Thoracic aorta (tissue), 2 donors: ENCODE measurements at regions not wholly inside any gene's neighbourhood (a gene's known extent, or its start where the extent isn't known, plus 50 kb on each side); places are given as distances from the start of the nearest gene placed in this dataset.

ENCODE experiments used
- ATAC-seq: fragments of 150-250 bp; one replicate; pipeline ENCODE4 v1.8.0; 2017; ENCODE audit warnings: low read depth; ENCODE audit not compliant: insufficient number of reproducible peaks, low FRiP score
- DNase-seq: peaks from one replicate; pipeline ENCODE4 v3.0.0-alpha.2; 2020; ENCODE audit warnings: low spot score
- H3K27ac ChIP-seq, 2 donors: fragments of 200-600 bp; sonication (generic); 1 replicate in 1 of 2; 2 replicates in 1 of 2; pipeline ENCODE4 v1.5.1; 2016; ENCODE audit warnings: mild to moderate bottlenecking in 2 of 2, moderate library complexity in 2 of 2
- H3K27me3 ChIP-seq: fragments of 200-600 bp; sonication (generic); replicated peaks from 2 replicates; pipeline ENCODE4 v1.6.0; 2016; ENCODE audit warnings: mild to moderate bottlenecking; ENCODE audit not compliant: insufficient read depth
- H3K36me3 ChIP-seq: fragments of 200-600 bp; sonication (generic); one replicate; pipeline ENCODE4 v1.5.1; 2016
- H3K4me1 ChIP-seq, 2 donors: fragments of 200-600 bp; sonication (generic); 1 replicate in 1 of 2; 2 replicates in 1 of 2; pipeline versions ENCODE4 v1.5.1 to v1.6.0; 2016; ENCODE audit warnings: low read depth in 2 of 2, mild to moderate bottlenecking in 1 of 2; ENCODE audit not compliant: control insufficient read depth in 1 of 2
- H3K4me3 ChIP-seq: fragments of 200-600 bp; sonication (generic); 2 replicates; pipeline ENCODE4 v1.5.1; 2016; ENCODE audit warnings: mild to moderate bottlenecking
- H3K9me3 ChIP-seq: fragments of 200-600 bp; sonication (generic); 2 replicates; pipeline ENCODE4 v1.5.1; 2016
- CTCF ChIP-seq: fragments of 200-600 bp; sonication (generic); IDR thresholded peaks from one replicate; pipeline ENCODE4 v1.5.1; 2019; ENCODE audit warnings: antibody characterized with exemption

DNA sequence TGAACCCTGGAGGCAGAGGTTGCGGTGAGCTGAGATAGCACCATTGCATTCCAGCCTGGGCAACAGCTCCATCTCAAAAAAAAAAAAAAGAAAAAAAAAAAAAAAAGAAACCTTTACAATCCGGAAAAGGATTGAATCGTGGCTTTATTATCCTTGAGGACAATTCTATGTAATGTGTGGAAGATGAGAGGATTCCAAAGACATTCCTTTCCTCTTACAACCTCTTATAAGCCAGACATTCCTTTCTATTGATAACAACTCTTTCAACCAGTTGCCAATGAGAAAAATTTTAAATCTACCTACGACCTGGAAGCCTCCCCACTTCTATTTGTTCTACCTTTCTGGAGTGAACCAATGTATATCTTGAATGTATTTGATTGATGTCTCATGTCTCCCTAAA lies 91.2 kb upstream of the EEF1E1 start:
- no peak for TF ChIP-seq CTCF
- H3K9me3 ChIP-seq = no peaks in the 10 kb centered on the region
- ATAC-seq (no peak), DNase-seq (no peak)
- H3K27me3 ChIP-seq = no peaks in the 10 kb centered on the region
- no peaks in the 10 kb centered on the region for H3K36me3 ChIP-seq
- H3K4me1 ChIP-seq = peaks cover 6 to 19% of the 10 kb centered on the region in 2 donors
- peak overlapping the region in 1 of 2 donors; percentile 58 for H3K27ac ChIP-seq
- no peak overlapping the region for H3K4me3 ChIP-seq

DNA sequence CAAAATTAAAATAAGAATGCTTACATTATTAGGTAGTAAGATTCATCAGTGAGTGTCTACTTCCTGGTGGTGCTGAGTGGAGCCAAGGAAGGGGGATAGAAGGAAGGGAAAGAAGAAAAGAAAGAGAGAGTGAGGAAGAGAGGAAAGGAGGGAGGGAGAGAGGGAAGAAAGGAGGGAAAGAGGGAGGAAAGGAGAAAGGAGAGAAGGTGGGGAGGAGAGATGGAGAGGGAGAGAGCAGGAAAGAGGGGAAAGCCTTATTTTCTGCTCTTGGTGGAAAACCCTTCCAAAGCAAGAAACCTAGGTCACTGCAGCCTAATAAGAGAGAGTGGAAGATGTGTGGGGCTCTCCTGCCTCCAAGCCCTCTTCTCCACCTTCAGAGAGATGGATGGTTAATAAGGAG lies 90.2 kb upstream of the EEF1E1 start:
- no peak for ATAC-seq
- no peak for TF ChIP-seq CTCF

GRCh38 chr6:8192067-8192466 lies 89.7 kb upstream of the EEF1E1 start:
- peaks cover 6 to 19% of the 10 kb centered on the region in 2 donors for H3K4me1 ChIP-seq
- no peak overlapping the region for H3K27ac ChIP-seq
- no peak for ATAC-seq
- no peak for DNase-seq
- no peaks in the 10 kb centered on the region for H3K27me3 ChIP-seq
- H3K9me3 ChIP-seq = no peaks in the 10 kb centered on the region
- H3K4me3 ChIP-seq = no peak overlapping the region
- no peaks in the 10 kb centered on the region for H3K36me3 ChIP-seq
- no peak for TF ChIP-seq CTCF

More for the DNA sequence above, 90.2 kb upstream of the EEF1E1 start:
- Histone ChIP-seq H3K27ac (no peak overlapping the region), H3K9me3 (no peaks in the 10 kb centered on the region), H3K4me3 (no peak overlapping the region), H3K27me3 (no peaks in the 10 kb centered on the region), H3K4me1 (peaks cover 6 to 19% of the 10 kb centered on the region in 2 donors), H3K36me3 (no peaks in the 10 kb centered on the region)
- DNase-seq = no peak

GRCh38 chr6:8191629-8192028 lies 89.3 kb upstream of the EEF1E1 start:
- DNase-seq (no peak), ATAC-seq (no peak)
- peaks cover 6 to 19% of the 10 kb centered on the region in 2 donors for H3K4me1 ChIP-seq
- no peaks in the 10 kb centered on the region for H3K9me3 ChIP-seq
- no peak for TF ChIP-seq CTCF
- no peak overlapping the region for H3K4me3 ChIP-seq
- H3K27me3 ChIP-seq = no peaks in the 10 kb centered on the region
- no peaks in the 10 kb centered on the region for H3K36me3 ChIP-seq
- no peak overlapping the region for H3K27ac ChIP-seq

DNA sequence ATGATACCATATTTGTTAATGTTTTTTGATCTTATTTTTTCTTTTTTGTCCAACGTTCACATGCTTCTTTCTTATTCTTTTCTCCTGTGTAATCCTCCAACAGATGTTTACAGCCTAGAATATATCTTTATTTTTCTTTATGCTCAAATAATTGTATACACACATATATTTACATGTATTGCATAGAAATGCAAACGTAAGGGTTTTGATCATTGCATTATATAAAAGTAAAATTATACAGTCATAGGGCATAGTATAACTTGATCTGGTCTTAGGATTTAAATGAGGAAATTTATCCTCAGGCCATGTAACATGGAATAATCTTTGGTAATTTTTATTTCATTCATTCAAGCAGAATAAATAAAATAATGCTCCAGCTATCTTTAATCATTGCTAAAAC lies 84.9 kb upstream of the EEF1E1 start:
- H3K27ac ChIP-seq = no peak overlapping the region
- DNase-seq = no peak
- H3K4me3 ChIP-seq = no peak overlapping the region
- no peaks in the 10 kb centered on the region for H3K27me3 ChIP-seq
- H3K36me3 ChIP-seq = no peaks in the 10 kb centered on the region
- H3K4me1 ChIP-seq = peaks cover 8 to 13% of the 10 kb centered on the region in 2 donors
- TF ChIP-seq CTCF = no peak
- no peak for ATAC-seq
- no peaks in the 10 kb centered on the region for H3K9me3 ChIP-seq
